ENCODE measurements at regions not wholly inside any gene's neighbourhood (a gene's known extent, or its start where the extent isn't known, plus 50 kb on each side); places are given as distances from the start of the nearest gene placed in this dataset.

GRCh38 chrX:138037548-138037947, 471.6 kb downstream of the ZIC3 start:
- H3K27me3 ChIP-seq (ENCODE audit: insufficient read depth, low read length), result no peaks in the 10 kb centered on the region
- FAIRE-seq (no peak), DNase-seq (ENCODE audit: low read depth) (no peak)
- H3K4me3 Mint-ChIP-seq (ENCODE audit: unreplicated experiment), result no peak overlapping the region
- H3K4me1 Mint-ChIP-seq (ENCODE audit: low read depth, unreplicated experiment), result no peaks in the 10 kb centered on the region
- H3K4me3 ChIP-seq (ENCODE audit: insufficient read depth, low read depth, low read length), result no peak overlapping the region
- no peaks in the 10 kb centered on the region for H3K4me1 ChIP-seq (ENCODE audit: insufficient read depth, low read length)
- no peaks in the 10 kb centered on the region for H3K9me3 Mint-ChIP-seq (ENCODE audit: unreplicated experiment)
- no peak overlapping the region for H3K9ac ChIP-seq (ENCODE audit: low read length)
- H4K20me1 ChIP-seq (ENCODE audit: insufficient read depth, low read length), result no peaks in the 10 kb centered on the region
- TF ChIP-seq EZH2 (IDR thresholded peaks at IDR 0.05; ENCODE audit: insufficient read depth, low read length) (no peak), CTCF (IDR thresholded peaks at IDR 0.05; ENCODE audit: insufficient read depth, low read depth, low read length) (no peak)
- H3K27me3 Mint-ChIP-seq (ENCODE audit: low read depth, unreplicated experiment), result peaks cover 2% of the 10 kb centered on the region
- H3K27ac Mint-ChIP-seq (ENCODE audit: unreplicated experiment), result no peak overlapping the region
- H2AFZ ChIP-seq (ENCODE audit: low read depth, low read length), result no peak overlapping the region
- no peak overlapping the region for H3K27ac ChIP-seq (ENCODE audit: low read depth, low read length)
- H3K79me2 ChIP-seq (ENCODE audit: insufficient read depth, low read length), result no peaks in the 10 kb centered on the region
- no peaks in the 10 kb centered on the region for H3K9me3 ChIP-seq (ENCODE audit: insufficient read depth, low read depth, low read length)
- no peaks in the 10 kb centered on the region for H3K36me3 ChIP-seq (ENCODE audit: insufficient read depth, low read length)
- H3K4me2 ChIP-seq (ENCODE audit: low read length), result no peak overlapping the region
- H3K36me3 Mint-ChIP-seq (ENCODE audit: low read depth, unreplicated experiment), result no peaks in the 10 kb centered on the region

GRCh38 chrX:138057883-138058282, 492.0 kb downstream of the ZIC3 start:
- H3K9me3 ChIP-seq (ENCODE audit: insufficient read depth, low read depth, low read length), result no peaks in the 10 kb centered on the region
- H3K9ac ChIP-seq (ENCODE audit: low read length), result no peak overlapping the region
- no peaks in the 10 kb centered on the region for H3K27me3 ChIP-seq (ENCODE audit: insufficient read depth, low read length)
- no peaks in the 10 kb centered on the region for H3K4me1 Mint-ChIP-seq (ENCODE audit: low read depth, unreplicated experiment)
- H3K9me3 Mint-ChIP-seq (ENCODE audit: unreplicated experiment), result no peaks in the 10 kb centered on the region
- no peaks in the 10 kb centered on the region for H3K36me3 ChIP-seq (ENCODE audit: insufficient read depth, low read length)
- H2AFZ ChIP-seq (ENCODE audit: low read depth, low read length), result no peak overlapping the region
- no peak overlapping the region for H3K4me2 ChIP-seq (ENCODE audit: low read length)
- H3K27ac Mint-ChIP-seq (ENCODE audit: unreplicated experiment), result no peak overlapping the region
- FAIRE-seq, result no peak
- TF ChIP-seq EZH2 (IDR thresholded peaks at IDR 0.05; ENCODE audit: insufficient read depth, low read length) (no peak), CTCF (IDR thresholded peaks at IDR 0.05; ENCODE audit: insufficient read depth, low read depth, low read length) (no peak)
- H3K79me2 ChIP-seq (ENCODE audit: insufficient read depth, low read length), result no peaks in the 10 kb centered on the region
- no peak overlapping the region for H3K4me3 ChIP-seq (ENCODE audit: insufficient read depth, low read depth, low read length)
- no peaks in the 10 kb centered on the region for H3K36me3 Mint-ChIP-seq (ENCODE audit: low read depth, unreplicated experiment)
- H4K20me1 ChIP-seq (ENCODE audit: insufficient read depth, low read length), result no peaks in the 10 kb centered on the region
- H3K27ac ChIP-seq (ENCODE audit: low read depth, low read length), result no peak overlapping the region
- DNase-seq (ENCODE audit: low read depth), result no peak
- no peaks in the 10 kb centered on the region for H3K27me3 Mint-ChIP-seq (ENCODE audit: low read depth, unreplicated experiment)
- H3K4me3 Mint-ChIP-seq (ENCODE audit: unreplicated experiment), result no peak overlapping the region
- no peaks in the 10 kb centered on the region for H3K4me1 ChIP-seq (ENCODE audit: insufficient read depth, low read length)

- Histone ChIP-seq H3K27ac (ENCODE audit: low read depth, low read length) (no peak overlapping the region), H2AFZ (ENCODE audit: low read depth, low read length) (no peak overlapping the region), H3K36me3 (ENCODE audit: insufficient read depth, low read length) (no peaks in the 10 kb centered on the region), H3K4me2 (ENCODE audit: low read length) (no peak overlapping the region), H3K9ac (ENCODE audit: low read length) (no peak overlapping the region), H3K4me3 (ENCODE audit: insufficient read depth, low read depth, low read length) (no peak overlapping the region), H3K4me1 (ENCODE audit: insufficient read depth, low read length) (no peaks in the 10 kb centered on the region), H3K9me3 (ENCODE audit: insufficient read depth, low read depth, low read length) (no peaks in the 10 kb centered on the region), H4K20me1 (ENCODE audit: insufficient read depth, low read length) (no peaks in the 10 kb centered on the region), H3K79me2 (ENCODE audit: insufficient read depth, low read length) (no peaks in the 10 kb centered on the region), H3K27me3 (ENCODE audit: insufficient read depth, low read length) (no peaks in the 10 kb centered on the region)
- H3K4me1 Mint-ChIP-seq (ENCODE audit: low read depth, unreplicated experiment), result no peaks in the 10 kb centered on the region
- H3K27ac Mint-ChIP-seq (ENCODE audit: unreplicated experiment), result no peak overlapping the region
- H3K9me3 Mint-ChIP-seq (ENCODE audit: unreplicated experiment), result no peaks in the 10 kb centered on the region
- no peak overlapping the region for H3K4me3 Mint-ChIP-seq (ENCODE audit: unreplicated experiment)
- TF ChIP-seq CTCF (IDR thresholded peaks at IDR 0.05; ENCODE audit: insufficient read depth, low read depth, low read length) (no peak), EZH2 (IDR thresholded peaks at IDR 0.05; ENCODE audit: insufficient read depth, low read length) (no peak)
- H3K36me3 Mint-ChIP-seq (ENCODE audit: low read depth, unreplicated experiment), result no peaks in the 10 kb centered on the region
- FAIRE-seq, result no peak
- no peaks in the 10 kb centered on the region for H3K27me3 Mint-ChIP-seq (ENCODE audit: low read depth, unreplicated experiment)
- no peak for DNase-seq (ENCODE audit: low read depth)
These were observed 493.0 kb downstream of the ZIC3 start for GRCh38 chrX:138058931-138059330.

Measured in astrocyte (in vitro differentiated cells and primary cell).